Stimulated activated CD4-positive, alpha-beta T cell treated with anti-CD3 and anti-CD28 coated beads, Interleukin-15, amount 100 ng/mL, for 24 hours (primary cell): ENCODE measurements at regions not wholly inside any gene's neighbourhood (a gene's known extent, or its start where the extent isn't known, plus 50 kb on each side); places are given as distances from the start of the nearest gene placed in this dataset.

Experiments used
- DNase-seq: peaks from one replicate; pipeline ENCODE4 v3.0.0-alpha.2; 2020

GRCh38 chr4:81860111-81860510, 388.4 kb upstream of the RASGEF1B start:
- no peak for DNase-seq

GRCh38 chr4:81854406-81854805, 382.7 kb upstream of the RASGEF1B start:
- no peak for DNase-seq

- DNase-seq, result no peak
Observed at GRCh38 chr4:81852031-81852715, 380.5 kb upstream of the RASGEF1B start.

GRCh38 chr4:81850701-81851100, 379.0 kb upstream of the RASGEF1B start:
- DNase-seq, result no peak

GRCh38 chr4:81845761-81846160, 374.1 kb upstream of the RASGEF1B start:
- DNase-seq, result no peak

- DNase-seq, result no peak
Observed at GRCh38 chr4:81845273-81845672, 373.6 kb upstream of the RASGEF1B start.

GRCh38 chr4:81844717-81845116, 373.0 kb upstream of the RASGEF1B start:
- DNase-seq, result peak; percentile 80

GRCh38 chr4:81839347-81840042, 367.8 kb upstream of the RASGEF1B start:
- DNase-seq, result peak; percentile 24

GRCh38 chr4:81838586-81838985, 366.9 kb upstream of the RASGEF1B start:
- no peak for DNase-seq

GRCh38 chr4:81836716-81837115, 365.0 kb upstream of the RASGEF1B start:
- DNase-seq, result no peak

GRCh38 chr4:81833576-81833975, 361.9 kb upstream of the RASGEF1B start:
- no peak for DNase-seq

- no peak for DNase-seq
Observed at GRCh38 chr4:81828991-81829390, 357.3 kb upstream of the RASGEF1B start.

- DNase-seq, result peak; percentile 54
Observed at GRCh38 chr4:81827577-81828202, 356.0 kb upstream of the RASGEF1B start.

GRCh38 chr4:81826817-81827424, 355.2 kb upstream of the RASGEF1B start:
- no peak for DNase-seq

GRCh38 chr4:81826335-81826734, 354.6 kb upstream of the RASGEF1B start:
- DNase-seq, result no peak

GRCh38 chr4:81818385-81818920, 346.7 kb upstream of the RASGEF1B start:
- DNase-seq, result no peak

- DNase-seq, result no peak
Observed at GRCh38 chr4:81816031-81816761, 344.5 kb upstream of the RASGEF1B start.

GRCh38 chr4:81814987-81815541, 343.4 kb upstream of the RASGEF1B start:
- no peak for DNase-seq

GRCh38 chr4:81811562-81812293, 340.0 kb upstream of the RASGEF1B start:
- DNase-seq, result no peak

GRCh38 chr4:81808011-81808672, 336.4 kb upstream of the RASGEF1B start:
- no peak for DNase-seq

- DNase-seq, result no peak
Observed at GRCh38 chr4:81807386-81807785, 335.7 kb upstream of the RASGEF1B start.
